ENCODE measurements at regions not wholly inside any gene's neighbourhood (a gene's known extent, or its start where the extent isn't known, plus 50 kb on each side); places are given as distances from the start of the nearest gene placed in this dataset.
A peak's percentile ranks its signal among the peaks of the same experiment; 100 is the strongest.

- DNase-seq (ENCODE audit: low read depth in 2 of 2) = no peak
Measured at GRCh38 chr10:90321132-90321816, 536.6 kb downstream of the HTR7 start.

GRCh38 chr10:90326498-90327267 lies 531.2 kb downstream of the HTR7 start:
- DNase-seq (ENCODE audit: low read depth in 2 of 2) = peak in 1 of 2 donors; percentile 12

GRCh38 chr10:90327611-90328010 lies 530.2 kb downstream of the HTR7 start:
- DNase-seq (ENCODE audit: low read depth in 2 of 2) = no peak

- DNase-seq (ENCODE audit: low read depth in 2 of 2) = no peak
Measured at GRCh38 chr10:90328459-90328858, 529.4 kb downstream of the HTR7 start.

- DNase-seq (ENCODE audit: low read depth in 2 of 2) = no peak
Measured at GRCh38 chr10:90328896-90329295, 528.9 kb downstream of the HTR7 start.

GRCh38 chr10:90337316-90337715 lies 520.5 kb downstream of the HTR7 start:
- no peak for DNase-seq (ENCODE audit: low read depth in 2 of 2)

- DNase-seq (ENCODE audit: low read depth in 2 of 2) = no peak
Measured at GRCh38 chr10:90342480-90342879, 515.4 kb downstream of the HTR7 start.

GRCh38 chr10:90344226-90344625 lies 513.6 kb downstream of the HTR7 start:
- DNase-seq (ENCODE audit: low read depth in 2 of 2) = no peak

- no peak for DNase-seq (ENCODE audit: low read depth in 2 of 2)
Measured at GRCh38 chr10:90347239-90347638, 510.6 kb downstream of the HTR7 start.

GRCh38 chr10:90350122-90350521 lies 507.7 kb downstream of the HTR7 start:
- no peak for DNase-seq (ENCODE audit: low read depth in 2 of 2)

GRCh38 chr10:90352288-90352687 lies 505.6 kb downstream of the HTR7 start:
- DNase-seq (ENCODE audit: low read depth in 2 of 2) = no peak

GRCh38 chr10:90354914-90355313 lies 502.9 kb downstream of the HTR7 start:
- no peak for DNase-seq (ENCODE audit: low read depth in 2 of 2)

- no peak for DNase-seq (ENCODE audit: low read depth in 2 of 2)
Measured at GRCh38 chr10:90363799-90364483, 493.9 kb downstream of the HTR7 start.

GRCh38 chr10:90372451-90372850 lies 485.4 kb downstream of the HTR7 start:
- no peak for DNase-seq (ENCODE audit: low read depth in 2 of 2)

- DNase-seq (ENCODE audit: low read depth in 2 of 2) = no peak
Measured at GRCh38 chr10:90373911-90374310, 483.9 kb downstream of the HTR7 start.

- no peak for DNase-seq (ENCODE audit: low read depth in 2 of 2)
Measured at GRCh38 chr10:90378524-90379076, 479.2 kb downstream of the HTR7 start.

GRCh38 chr10:90381468-90381867 lies 476.4 kb downstream of the HTR7 start:
- DNase-seq (ENCODE audit: low read depth in 2 of 2) = no peak

GRCh38 chr10:90389876-90390275 lies 468.0 kb downstream of the HTR7 start:
- no peak for DNase-seq (ENCODE audit: low read depth in 2 of 2)

- no peak for DNase-seq (ENCODE audit: low read depth in 2 of 2)
Measured at GRCh38 chr10:90394311-90394710, 463.5 kb downstream of the HTR7 start.

- DNase-seq (ENCODE audit: low read depth in 2 of 2) = no peak
Measured at GRCh38 chr10:90396721-90397120, 461.1 kb downstream of the HTR7 start.

GRCh38 chr10:90398566-90398965 lies 459.3 kb downstream of the HTR7 start:
- DNase-seq (ENCODE audit: low read depth in 2 of 2) = peak in 1 of 2 donors; percentile 67

- DNase-seq (ENCODE audit: low read depth in 2 of 2) = no peak
Measured at GRCh38 chr10:90399782-90400181, 458.1 kb downstream of the HTR7 start.
